GM18873 (cell line): ENCODE measurements at regions not wholly inside any gene's neighbourhood (a gene's known extent, or its start where the extent isn't known, plus 50 kb on each side); places are given as distances from the start of the nearest gene placed in this dataset.

Experiments used
- ATAC-seq: cut with Tn5 transposase; IDR thresholded peaks from one replicate; pipeline ENCODE4 v1.9.1; 2021; ENCODE audit warnings: mild to moderate bottlenecking, moderate library complexity, moderate number of reproducible peaks; ENCODE audit not compliant: unreplicated experiment, low FRiP score

DNA sequence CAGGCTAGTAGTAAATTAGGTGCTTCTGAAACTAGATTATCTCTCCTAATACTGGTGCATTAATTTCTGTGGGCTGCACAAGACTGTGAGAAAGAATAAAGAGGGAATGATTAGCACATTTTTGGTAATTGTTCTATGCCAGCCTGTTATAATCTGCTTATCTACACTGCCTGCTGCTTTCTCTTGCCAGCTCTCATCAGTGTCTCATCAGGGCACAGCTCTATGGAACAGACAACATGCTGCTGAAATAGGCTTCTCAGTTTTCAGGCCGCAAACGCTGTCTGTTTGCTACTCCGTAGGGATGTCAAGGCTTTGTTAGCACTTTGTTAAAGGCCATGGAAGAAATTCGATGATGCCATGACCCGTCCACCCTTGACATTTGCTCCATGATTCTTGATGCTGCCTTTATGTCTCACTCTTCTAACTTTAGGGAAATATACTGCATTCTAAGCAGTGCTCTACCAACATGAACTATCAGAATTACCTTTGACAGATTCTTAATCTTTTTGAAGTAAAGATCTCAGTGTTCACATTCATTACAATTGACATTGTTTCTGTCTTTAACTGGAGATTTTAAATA is 84.0 kb upstream of the PRR20A start:
- ATAC-seq, result no peak

DNA sequence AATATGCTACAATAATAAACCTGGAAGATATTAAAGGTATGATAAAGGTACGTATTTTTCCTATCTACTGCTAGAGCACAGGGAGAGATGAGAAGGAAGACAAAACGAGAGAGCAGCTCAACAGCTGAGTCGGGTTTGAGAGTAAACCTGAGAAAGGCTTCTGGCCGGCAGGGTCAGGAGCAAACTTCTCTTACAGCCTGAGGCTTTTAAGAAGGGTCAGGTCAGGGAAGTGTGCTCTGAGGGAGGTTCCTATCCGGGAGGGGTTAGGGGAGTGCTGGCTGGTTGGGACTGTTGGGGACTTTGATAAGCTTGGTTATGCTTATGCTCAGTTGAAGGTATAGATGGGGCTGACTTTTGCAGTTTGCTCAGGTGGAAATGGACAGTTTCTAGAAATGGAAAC is 77.7 kb upstream of the PRR20A start:
- ATAC-seq, result no peak

DNA sequence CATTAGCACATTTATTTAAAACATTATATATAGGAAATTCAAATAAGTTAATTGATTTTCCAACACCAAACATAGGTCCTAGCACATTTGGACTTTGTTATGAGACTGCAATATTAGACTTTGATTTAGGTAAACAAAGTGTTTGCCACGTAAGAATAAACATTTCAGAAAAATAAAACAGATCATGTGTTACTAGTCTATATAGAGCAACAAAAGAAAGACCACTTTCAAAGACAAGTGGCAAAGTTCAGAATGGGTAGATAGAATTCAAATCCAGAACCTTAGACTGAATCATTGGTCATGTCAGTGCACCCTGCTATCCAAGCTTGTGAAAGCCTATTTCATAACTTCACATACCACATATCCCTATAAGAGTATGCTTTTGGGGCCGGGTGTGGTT is 66.7 kb upstream of the PRR20A start:
- ATAC-seq, result no peak

DNA sequence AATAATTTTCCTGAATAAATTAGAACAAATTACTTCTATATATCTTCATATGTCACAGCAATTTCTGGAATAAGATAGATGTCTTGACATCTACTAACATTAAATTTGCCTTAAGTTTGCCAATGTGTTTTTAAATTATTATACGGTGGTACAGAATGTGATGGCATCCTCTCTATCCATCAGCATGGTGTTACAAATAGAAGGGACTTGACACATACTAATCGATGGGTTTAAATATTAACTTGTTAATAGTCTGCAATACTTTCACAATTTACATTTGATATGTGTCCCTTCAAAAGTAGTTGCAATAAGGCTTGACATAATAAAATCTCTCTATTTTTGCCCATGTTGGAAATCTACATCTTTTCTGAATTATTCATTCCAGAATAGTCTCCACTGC is 65.1 kb upstream of the PRR20A start:
- no peak for ATAC-seq

DNA sequence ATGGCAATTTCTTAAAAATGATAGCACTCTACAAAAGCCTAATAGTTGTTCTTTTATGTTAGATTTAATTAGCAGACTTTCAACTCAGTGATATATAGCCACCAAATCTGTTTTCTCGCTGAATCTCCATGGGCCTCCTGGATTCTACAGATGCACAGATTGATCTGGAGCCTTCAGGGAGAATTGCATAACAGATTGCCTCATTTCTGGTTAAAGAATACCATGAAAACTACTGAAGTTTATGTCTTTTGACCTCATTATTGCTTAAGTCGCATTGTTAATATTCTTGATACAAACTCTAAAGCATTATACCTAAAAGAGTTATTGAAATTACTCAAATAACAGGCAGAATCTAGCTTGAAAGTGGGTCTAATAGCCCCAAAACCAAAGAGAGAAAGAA is 53.7 kb upstream of the PRR20A start:
- ATAC-seq, result no peak
